Loucy (cell line): ENCODE measurements at regions not wholly inside any gene's neighbourhood (a gene's known extent, or its start where the extent isn't known, plus 50 kb on each side); places are given as distances from the start of the nearest gene placed in this dataset.
"Not testable (repeated sequence)": the region's sequence is repeated elsewhere in the genome, so short reads cannot be mapped to it uniquely, and the experiment has no call there.

ENCODE experiments used
- H2AFZ ChIP-seq: fragments of 200-600 bp; sonication (generic); 2 replicates; pipeline ENCODE4 v1.6.0; 2016; ENCODE audit warnings: antibody characterized with exemption, mild to moderate bottlenecking, low read length, moderate library complexity
- H3F3A ChIP-seq: fragments of 200-600 bp; 2 replicates; pipeline ENCODE4 v1.6.0; 2016; ENCODE audit warnings: antibody characterized with exemption, low read depth, mild to moderate bottlenecking
- H3K27me3 ChIP-seq: fragments of 200-600 bp; sonication (generic); 2 replicates; pipeline ENCODE4 v1.6.1; 2014; ENCODE audit warnings: low read length, mild to moderate bottlenecking; ENCODE audit not compliant: insufficient read depth, poor library complexity, severe bottlenecking
- H3K36me3 ChIP-seq: fragments of 200-600 bp; sonication (generic); 2 replicates; pipeline ENCODE4 v1.6.1; 2016; ENCODE audit warnings: low read length; ENCODE audit not compliant: insufficient read depth
- H3K4me1 ChIP-seq: fragments of 200-600 bp; sonication (generic); 2 replicates; pipeline ENCODE4 v1.5.1; 2014; ENCODE audit warnings: low read length, mild to moderate bottlenecking; ENCODE audit not compliant: insufficient read depth, poor library complexity, severe bottlenecking
- H3K4me2 ChIP-seq: fragments of 200-600 bp; sonication (generic); 2 replicates; pipeline ENCODE4 v1.6.0; 2014; ENCODE audit warnings: antibody characterized with exemption, low read length, low read depth, mild to moderate bottlenecking; ENCODE audit not compliant: poor library complexity, severe bottlenecking
- H3K4me3 ChIP-seq: fragments of 200-600 bp; sonication (generic); 2 replicates; pipeline ENCODE4 v1.5.1; 2014; ENCODE audit warnings: low read length, mild to moderate bottlenecking, mixed read lengths; ENCODE audit not compliant: poor library complexity, severe bottlenecking
- H3K79me2 ChIP-seq: fragments of 200-600 bp; sonication (generic); 2 replicates; pipeline ENCODE4 v1.6.1; 2014; ENCODE audit warnings: low read length; ENCODE audit not compliant: insufficient read depth
- H3K9ac ChIP-seq: fragments of 200-600 bp; sonication (generic); 2 replicates; pipeline ENCODE4 v1.6.0; 2014; ENCODE audit warnings: mild to moderate bottlenecking, low read depth, low read length, moderate library complexity; ENCODE audit not compliant: poor library complexity, severe bottlenecking
- H3K9me2 ChIP-seq: fragments of 200-600 bp; sonication (generic); replicated peaks from 2 replicates; pipeline ENCODE4 v1.6.1; 2016; ENCODE audit warnings: low read depth, low read length, mixed read lengths
- H3K9me3 ChIP-seq: fragments of 200-600 bp; sonication (generic); 2 replicates; pipeline ENCODE4 v1.6.1; 2014; ENCODE audit warnings: mild to moderate bottlenecking, antibody characterized with exemption, low read length, low read depth; ENCODE audit not compliant: insufficient read depth
- H4K20me1 ChIP-seq: fragments of 200-600 bp; sonication (generic); 2 replicates; pipeline ENCODE4 v1.6.0; 2014; ENCODE audit warnings: antibody characterized with exemption, low read length, mild to moderate bottlenecking; ENCODE audit not compliant: insufficient read depth, poor library complexity, severe bottlenecking
- CTCF ChIP-seq: fragments of 200-600 bp; sonication (generic); conservative IDR thresholded peaks from 2 replicates; pipeline ENCODE4 v1.5.1; 2014; ENCODE audit warnings: mild to moderate bottlenecking, antibody characterized with exemption, low read length
- EZH2phosphoT487 ChIP-seq: fragments of 200-600 bp; IDR thresholded peaks from 2 replicates; pipeline ENCODE4 v1.6.1; 2018; ENCODE audit warnings: antibody characterized with exemption, mild to moderate bottlenecking, moderate library complexity, borderline replicate concordance

DNA sequence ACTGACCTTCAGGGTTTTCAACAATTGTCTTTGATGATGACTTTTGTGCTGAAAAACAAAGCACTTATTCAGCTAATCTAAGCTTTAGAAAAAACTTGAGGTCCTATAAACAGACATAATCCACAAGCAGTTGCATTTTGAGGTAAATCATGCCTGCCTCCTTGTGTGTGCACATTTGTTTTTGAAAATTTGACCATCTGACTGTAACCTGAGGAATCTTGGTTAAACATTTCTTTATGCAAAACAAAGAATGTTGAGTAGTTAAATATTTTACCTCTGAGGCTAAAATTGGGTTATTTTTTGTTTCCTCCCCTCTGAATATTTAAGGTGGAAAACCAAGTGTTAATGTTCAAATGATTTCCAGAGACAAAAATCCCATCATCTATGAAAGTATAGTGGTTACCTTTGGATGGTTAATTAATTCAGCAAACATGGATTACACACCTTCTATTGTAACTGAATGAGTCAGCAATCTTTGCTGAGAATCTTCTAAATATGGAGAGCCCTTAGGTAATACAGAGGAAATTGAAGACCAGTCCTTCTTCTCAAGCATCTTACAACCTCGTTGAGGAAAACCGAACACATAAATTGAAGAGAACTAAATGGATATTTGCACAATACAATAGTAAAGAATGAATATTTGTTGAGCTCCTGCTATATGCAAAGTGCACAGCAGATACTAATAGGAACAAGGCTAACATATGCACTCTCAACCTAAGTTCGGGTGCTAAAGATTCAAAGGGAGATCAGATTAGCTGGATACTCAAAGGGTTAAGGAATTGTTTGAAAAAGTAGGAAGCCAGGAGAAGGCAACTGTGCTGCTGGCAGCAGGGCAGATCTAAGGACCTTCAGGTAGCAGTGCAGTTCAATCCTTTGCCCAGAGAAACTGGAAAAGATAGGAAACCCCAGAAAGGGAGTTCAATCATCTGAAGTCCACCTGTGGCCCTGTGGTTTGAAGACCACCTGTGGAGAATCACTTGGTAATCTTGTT, 115.2 kb downstream of the BMP4 start:
- H3F3A ChIP-seq: no peaks in the 10 kb centered on the region
- H3K9me3 ChIP-seq: no peaks in the 10 kb centered on the region
- H3K4me2 ChIP-seq: no peak overlapping the region
- no peak overlapping the region for H2AFZ ChIP-seq
- no peaks in the 10 kb centered on the region for H3K9me2 ChIP-seq
- H3K4me3 ChIP-seq: no peak overlapping the region
- H3K79me2 ChIP-seq: no peaks in the 10 kb centered on the region
- H3K9ac ChIP-seq: no peak overlapping the region
- H3K4me1 ChIP-seq: no peaks in the 10 kb centered on the region
- no peaks in the 10 kb centered on the region for H4K20me1 ChIP-seq
- H3K36me3 ChIP-seq: no peaks in the 10 kb centered on the region
- H3K27me3 ChIP-seq: no peaks in the 10 kb centered on the region
- TF ChIP-seq CTCF (no peak), EZH2phosphoT487 (no peak)

- Histone ChIP-seq H3F3A (no peaks in the 10 kb centered on the region), H3K4me2 (no peak overlapping the region), H3K4me1 (no peaks in the 10 kb centered on the region), H3K4me3 (no peak overlapping the region), H3K9ac (no peak overlapping the region), H3K36me3 (no peaks in the 10 kb centered on the region), H3K9me2 (no peaks in the 10 kb centered on the region), H3K9me3 (no peaks in the 10 kb centered on the region), H3K79me2 (no peaks in the 10 kb centered on the region), H4K20me1 (no peaks in the 10 kb centered on the region), H2AFZ (no peak overlapping the region), H3K27me3 (no peaks in the 10 kb centered on the region)
- TF ChIP-seq CTCF (no peak), EZH2phosphoT487 (no peak)
Observed at GRCh38 chr14:53840444-53840843, 116.2 kb downstream of the BMP4 start.

DNA sequence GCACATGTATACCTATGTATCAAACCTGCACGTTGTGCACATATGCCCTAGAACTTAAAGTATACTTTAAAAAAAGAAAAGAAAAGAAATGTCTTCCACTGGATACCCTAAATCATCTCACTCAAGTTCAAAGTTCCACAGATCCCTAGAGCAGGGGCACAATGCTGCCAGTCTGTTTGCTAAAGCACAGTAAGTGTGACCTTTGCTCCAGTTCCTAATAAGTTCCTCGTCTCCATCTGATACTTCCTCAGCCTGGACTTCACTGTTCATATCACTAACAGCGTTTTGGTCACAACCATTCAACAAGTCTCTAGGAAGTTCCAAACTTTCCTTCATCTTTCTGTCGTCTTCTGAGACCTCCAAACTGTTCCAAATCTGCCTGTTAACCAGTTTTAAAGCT, 118.3 kb downstream of the BMP4 start:
- Histone ChIP-seq H4K20me1 (no peaks in the 10 kb centered on the region), H3K36me3 (no peaks in the 10 kb centered on the region), H3K4me3 (no peak overlapping the region), H3K4me2 (no peak overlapping the region), H2AFZ (no peak overlapping the region), H3K9me2 (no peaks in the 10 kb centered on the region), H3F3A (no peaks in the 10 kb centered on the region), H3K4me1 (no peaks in the 10 kb centered on the region), H3K27me3 (no peaks in the 10 kb centered on the region), H3K9me3 (no peaks in the 10 kb centered on the region), H3K79me2 (no peaks in the 10 kb centered on the region), H3K9ac (no peak overlapping the region)
- no peak for TF ChIP-seq CTCF
- no peak for TF ChIP-seq EZH2phosphoT487

- H3K9ac ChIP-seq, H3K4me1 ChIP-seq, H4K20me1 ChIP-seq, H3F3A ChIP-seq, H3K4me3 ChIP-seq, H3K9me3 ChIP-seq, H2AFZ ChIP-seq, H3K36me3 ChIP-seq, H3K79me2 ChIP-seq, H3K27me3 ChIP-seq, H3K9me2 ChIP-seq, H3K4me2 ChIP-seq: not testable (repeated sequence)
Observed at GRCh38 chr14:53837656-53838055, 119.0 kb downstream of the BMP4 start.
